ENCODE measurements at regions not wholly inside any gene's neighbourhood (a gene's known extent, or its start where the extent isn't known, plus 50 kb on each side); places are given as distances from the start of the nearest gene placed in this dataset.

DNA sequence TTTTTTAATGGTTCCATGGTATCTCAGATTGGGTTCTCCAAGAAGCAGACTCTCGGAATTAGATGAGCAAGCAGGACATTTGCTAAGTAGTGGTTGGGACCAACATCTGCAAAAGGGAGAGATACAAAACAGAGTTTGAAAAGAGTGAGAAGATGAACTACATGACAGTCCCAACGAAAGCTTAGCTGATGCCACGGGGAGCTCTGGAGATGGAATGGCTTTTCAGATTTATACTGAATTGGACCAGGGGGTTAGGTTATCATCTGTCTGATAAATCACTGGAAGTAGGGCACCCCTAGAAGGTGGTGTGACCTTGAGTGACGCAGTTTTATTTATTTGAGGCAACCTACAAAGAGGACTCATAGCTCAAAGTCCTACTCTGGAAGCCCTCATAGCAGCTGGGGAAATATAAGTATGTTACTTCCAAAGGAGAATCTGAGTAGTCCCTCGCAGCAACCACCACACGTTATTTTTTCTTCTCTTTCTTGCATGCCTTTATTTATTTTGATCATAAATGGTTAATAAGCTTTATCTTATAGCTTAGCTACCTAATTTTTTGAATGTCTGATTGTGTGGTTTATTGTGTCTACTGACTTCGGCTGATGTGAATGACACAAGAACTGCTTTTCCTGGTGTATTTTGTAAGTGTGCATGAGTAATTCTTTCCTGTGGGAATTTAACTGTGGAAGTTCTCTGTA is 815.4 kb downstream of the SQOR start:
- no peak for DNase-seq

- no peak for DNase-seq
These were observed 816.0 kb downstream of the SQOR start for GRCh38 chr15:46450810-46451182.

DNA sequence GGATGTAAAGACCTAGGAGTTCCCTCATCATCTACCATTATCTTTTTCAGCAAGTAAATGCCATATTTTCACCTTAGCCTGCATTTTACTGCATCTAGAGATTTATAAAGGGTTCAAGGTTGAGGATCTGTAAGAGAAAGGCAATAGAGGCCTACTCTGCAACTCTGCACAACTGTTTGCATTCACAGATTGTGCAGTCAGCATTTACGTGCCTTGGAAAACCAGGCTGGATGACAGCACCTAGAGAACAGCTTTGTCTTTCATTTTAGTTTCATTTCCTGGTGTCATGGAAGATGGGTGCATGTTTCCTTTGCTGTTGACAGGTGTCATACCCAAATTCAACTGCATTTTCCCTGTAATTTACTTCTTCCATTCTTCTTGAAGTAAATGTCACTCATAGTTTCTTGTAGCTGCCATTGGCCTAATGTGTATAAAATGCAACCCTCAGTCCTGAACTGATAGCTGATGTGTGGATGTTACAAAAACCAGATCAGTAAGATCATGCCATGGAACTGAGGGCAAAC is 817.5 kb downstream of the SQOR start:
- DNase-seq = no peak

- no peak for DNase-seq
These were observed 821.6 kb downstream of the SQOR start for GRCh38 chr15:46456456-46456855.

- DNase-seq = no peak
These were observed 825.7 kb downstream of the SQOR start for GRCh38 chr15:46460431-46461094.

- no peak for DNase-seq
These were observed 826.6 kb downstream of the SQOR start for GRCh38 chr15:46461416-46461815.

GRCh38 chr15:46467041-46467440 is 832.2 kb downstream of the SQOR start:
- no peak for DNase-seq

GRCh38 chr15:46471096-46471495 is 836.3 kb downstream of the SQOR start:
- DNase-seq = no peak

- no peak for DNase-seq
These were observed 854.4 kb downstream of the SQOR start for GRCh38 chr15:46489276-46489675.

DNA sequence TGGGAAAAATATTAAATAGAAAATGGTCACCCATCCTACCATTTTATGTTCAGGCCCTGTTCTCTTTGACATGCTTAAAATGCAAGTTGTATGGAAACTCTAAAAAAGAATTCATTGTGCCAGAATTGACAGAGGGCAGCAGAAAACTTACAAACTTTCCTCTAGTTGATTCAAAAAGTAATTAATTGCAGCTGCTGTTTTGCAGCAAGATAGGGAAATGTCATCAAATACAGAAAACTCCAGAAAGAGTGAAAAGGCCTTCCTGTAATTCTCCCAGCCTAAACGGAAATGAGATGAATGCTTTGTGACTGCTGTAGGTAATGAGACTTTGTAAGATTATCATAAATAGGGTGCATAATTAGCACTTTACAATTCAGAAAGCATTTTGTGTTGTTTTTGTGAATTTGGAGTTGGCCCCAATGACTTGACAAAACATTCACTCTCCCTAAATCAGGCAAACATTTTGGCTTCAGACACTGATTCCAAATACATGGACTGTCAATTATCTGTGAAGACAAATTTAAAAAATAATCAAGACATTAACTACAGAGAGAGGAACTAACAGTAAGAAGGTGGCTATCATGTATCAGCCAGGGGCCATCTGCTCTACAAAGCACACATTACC is 861.8 kb downstream of the SQOR start:
- DNase-seq = no peak

GRCh38 chr15:46502667-46503066 is 867.8 kb downstream of the SQOR start:
- DNase-seq = no peak

DNA sequence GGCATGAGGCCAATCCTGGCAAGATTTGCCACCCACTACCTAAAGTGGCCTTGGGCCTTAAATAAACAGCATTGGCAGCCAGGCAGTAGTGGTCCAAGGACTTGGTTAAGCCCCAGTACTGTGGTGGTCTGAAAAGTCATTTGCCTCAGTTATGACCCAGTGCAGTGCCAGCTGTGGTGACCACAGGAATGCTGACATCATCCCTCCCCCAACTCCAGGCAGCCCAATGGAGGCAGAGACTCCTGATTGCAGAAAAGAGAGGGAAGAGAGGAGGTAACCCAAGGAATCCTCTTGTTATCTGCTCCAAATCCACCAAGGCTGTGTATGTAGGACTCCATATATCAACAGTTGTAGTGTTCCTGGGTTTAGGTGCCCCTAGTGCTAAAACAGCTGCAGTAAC is 883.6 kb downstream of the SQOR start:
- no peak for DNase-seq

DNA sequence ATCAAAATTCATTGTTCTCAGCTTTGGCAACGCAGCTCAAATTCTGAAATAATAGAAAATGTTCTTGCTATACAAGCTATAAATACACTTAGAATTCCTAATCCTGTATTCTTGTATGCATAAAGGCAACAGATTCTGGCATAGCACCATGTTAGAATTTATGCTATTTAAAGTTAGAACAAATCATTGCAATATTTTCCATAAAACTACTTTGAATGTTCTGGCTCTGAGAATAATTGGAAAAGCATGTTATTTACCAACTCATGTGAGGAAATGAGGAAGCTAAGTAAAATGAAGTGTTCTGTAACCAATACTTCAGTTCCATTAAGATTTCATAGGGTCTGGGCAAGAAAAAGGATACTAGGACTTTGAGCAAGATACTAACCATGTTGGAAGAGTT is 888.9 kb downstream of the SQOR start:
- DNase-seq = no peak

DNA sequence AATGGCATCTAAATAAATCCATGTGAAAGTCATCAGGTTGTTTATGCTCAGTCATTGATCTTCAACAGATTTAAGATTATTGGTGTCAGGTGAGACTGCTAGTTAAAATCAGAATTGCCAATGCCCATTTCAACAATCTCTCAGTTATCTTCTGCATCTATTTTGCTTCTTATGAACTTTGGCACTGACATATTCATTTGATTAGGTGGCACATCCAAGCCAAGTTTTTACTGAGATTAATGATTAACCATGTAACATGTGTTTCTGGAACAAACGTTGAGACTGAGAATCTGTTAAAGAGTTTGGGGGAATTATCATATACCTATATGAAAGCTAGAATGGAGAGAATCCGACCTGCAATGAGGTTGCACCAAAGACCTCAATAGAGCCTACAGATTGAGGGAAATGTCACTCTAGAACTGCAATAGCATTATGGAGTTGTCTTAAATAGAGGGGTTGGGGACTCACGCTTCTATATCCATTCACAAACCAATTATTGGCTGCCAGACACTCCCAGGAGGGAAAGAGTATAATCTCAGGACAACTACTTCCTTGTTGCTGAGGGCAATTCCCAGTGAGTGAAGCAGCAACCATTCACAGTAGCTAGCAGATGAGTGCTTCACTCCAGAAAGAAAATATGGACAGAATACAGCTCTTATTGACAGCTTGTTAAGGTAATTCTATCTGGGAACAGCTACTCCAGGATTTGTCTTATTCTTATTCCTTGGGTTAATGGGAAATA is 891.3 kb downstream of the SQOR start:
- DNase-seq = no peak

GRCh38 chr15:46526726-46527110 is 891.9 kb downstream of the SQOR start:
- DNase-seq = no peak

- DNase-seq = no peak
These were observed 908.8 kb downstream of the SQOR start for GRCh38 chr15:46543626-46544025.

DNA sequence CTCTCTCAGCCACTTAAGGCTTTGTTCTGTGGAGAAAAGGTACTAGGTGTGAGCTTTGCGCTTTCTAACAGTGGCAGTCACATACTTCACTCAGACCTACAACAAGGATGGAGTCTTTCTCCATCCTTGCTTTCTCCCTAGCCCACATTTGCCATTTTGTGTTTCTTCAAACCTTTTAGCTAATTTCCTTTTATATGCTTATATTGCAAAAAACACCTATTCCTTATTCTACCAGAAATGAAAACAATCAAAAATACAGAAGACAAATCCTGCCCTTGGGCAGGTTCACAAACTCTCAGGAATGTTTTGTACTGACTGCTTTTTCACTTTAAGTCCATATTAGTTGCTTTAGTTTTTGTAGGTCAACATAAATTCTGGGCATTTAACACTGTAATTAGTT is 914.2 kb downstream of the SQOR start:
- DNase-seq = no peak

GRCh38 chr15:46552316-46552715 is 917.5 kb downstream of the SQOR start:
- no peak for DNase-seq

GRCh38 chr15:46555547-46555946 is 920.7 kb downstream of the SQOR start:
- no peak for DNase-seq

DNA sequence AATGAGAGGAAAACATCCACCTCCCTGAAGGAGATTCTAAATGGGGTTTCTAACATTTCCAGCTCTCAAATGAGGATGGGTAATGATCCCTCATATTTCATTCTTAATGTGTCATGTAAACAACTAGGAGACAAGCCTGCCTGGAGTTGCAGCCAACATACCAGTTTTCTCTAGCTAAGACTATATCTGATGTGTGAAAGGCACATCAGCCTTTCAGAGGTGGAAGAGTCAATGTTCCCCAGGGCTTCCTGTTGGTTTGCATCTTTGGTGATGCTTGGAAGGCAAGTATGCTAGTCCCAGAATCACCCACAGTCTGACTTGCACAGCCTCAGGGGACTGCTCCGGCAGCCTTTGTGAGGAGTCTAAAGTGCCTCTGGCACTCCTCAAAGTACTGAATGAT is 921.2 kb downstream of the SQOR start:
- no peak for DNase-seq

- DNase-seq = no peak
These were observed 921.9 kb downstream of the SQOR start for GRCh38 chr15:46556559-46557379.

DNA sequence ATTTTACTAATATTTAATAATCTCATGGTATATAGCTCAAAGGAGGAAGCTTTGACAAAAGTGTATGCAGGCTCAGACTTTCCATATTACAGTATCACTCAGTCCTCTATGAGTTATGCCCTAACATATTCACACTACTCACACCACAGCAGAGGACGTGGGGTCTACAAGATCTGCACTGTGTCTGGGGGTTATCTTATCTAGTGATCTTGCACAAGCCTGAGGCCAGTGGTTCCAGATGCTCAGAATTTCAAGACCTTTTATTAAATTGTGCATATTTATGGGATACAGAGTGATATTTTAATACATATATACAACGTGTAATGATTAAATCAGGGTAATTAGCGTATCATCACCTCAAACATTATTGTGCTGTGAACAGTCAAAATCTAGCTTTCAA is 933.1 kb downstream of the SQOR start:
- DNase-seq = no peak

DNA sequence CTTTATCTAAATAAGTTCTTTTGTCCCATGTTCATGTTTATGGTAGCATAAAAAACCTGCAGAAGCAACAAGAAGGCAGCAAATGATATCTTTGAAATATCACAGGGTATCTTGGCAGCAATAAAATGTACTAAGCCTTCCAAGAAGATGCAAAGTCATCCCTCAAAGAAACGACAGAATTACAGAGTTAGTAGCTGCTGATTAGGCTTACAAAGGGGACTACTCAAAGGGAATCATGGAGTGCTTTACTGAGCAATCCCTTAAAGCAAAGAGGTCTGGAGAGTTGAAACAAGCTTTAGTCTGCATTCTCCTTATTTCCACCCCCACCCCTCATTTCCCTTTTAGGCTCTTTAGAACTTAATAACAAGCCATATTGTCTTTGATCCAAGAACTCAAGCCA is 935.0 kb downstream of the SQOR start:
- no peak for DNase-seq

Data from DMS79 (cell line).